ENCODE measurements at regions not wholly inside any gene's neighbourhood (a gene's known extent, or its start where the extent isn't known, plus 50 kb on each side); places are given as distances from the start of the nearest gene placed in this dataset.
A peak's percentile ranks its signal among the peaks of the same experiment; 100 is the strongest.

- no peak for TF ChIP-seq ZNF12 (CRISPR knock-in tag; IDR thresholded peaks at IDR 0.05)
- no peak for TF ChIP-seq PBX3 (CRISPR knock-in tag; IDR thresholded peaks at IDR 0.05; ENCODE audit: borderline replicate concordance)
- TF ChIP-seq ZNF768 (CRISPR knock-in tag; IDR thresholded peaks at IDR 0.05) = 0 out of 2 replicates have a peak, but pooled peaks have one; percentile 17
- peak; percentile 46; the same call in 1 of the 2 replicates for TF ChIP-seq FOSL2 (CRISPR knock-in tag; IDR thresholded peaks at IDR 0.05)
- TF ChIP-seq ARID2 (CRISPR knock-in tag; IDR thresholded peaks at IDR 0.05; ENCODE audit: borderline replicate concordance) = no peak
- no peak for TF ChIP-seq SATB2 (CRISPR knock-in tag; IDR thresholded peaks at IDR 0.05)
- TF ChIP-seq ZXDC (CRISPR knock-in tag; IDR thresholded peaks at IDR 0.05) = no peak
- 0 out of 2 replicates have a peak, but pooled peaks have one; percentile 32 for TF ChIP-seq RERE (CRISPR knock-in tag; IDR thresholded peaks at IDR 0.05; ENCODE audit: low read depth)
- TF ChIP-seq AFF4 (CRISPR knock-in tag; IDR thresholded peaks at IDR 0.05) = no peak
- no peak for TF ChIP-seq ZSCAN9 (CRISPR knock-in tag; IDR thresholded peaks at IDR 0.05; ENCODE audit: borderline replicate concordance)
- peak; percentile 58; the same call in 1 of the 2 replicates for TF ChIP-seq ERF (CRISPR knock-in tag; IDR thresholded peaks at IDR 0.05)
- TF ChIP-seq THRA (CRISPR knock-in tag; IDR thresholded peaks at IDR 0.05; ENCODE audit: borderline replicate concordance) = peak; percentile 68
- TF ChIP-seq STAT5B (CRISPR knock-in tag; IDR thresholded peaks at IDR 0.05) = no peak
- TF ChIP-seq SP1 (IDR thresholded peaks at IDR 0.05) = no peak
- TF ChIP-seq SP1 (CRISPR knock-in tag; IDR thresholded peaks at IDR 0.05) = no peak
Measured at GRCh38 chr20:22453244-22454080, 130.9 kb downstream of the FOXA2 start (continued).

Measured in HepG2 (cell line).